AG04450 (cell line): ENCODE measurements at regions not wholly inside any gene's neighbourhood (a gene's known extent, or its start where the extent isn't known, plus 50 kb on each side); places are given as distances from the start of the nearest gene placed in this dataset.

Source experiments
- CTCF ChIA-PET: fragments of 300-600, 350-600 bp; formaldehyde crosslinking; extraction: SDS; loops from one replicate; lab custom pipeline; 2022; ENCODE audit warnings: antibody characterized with exemption, inconsistent platforms; lab: Charles Lee
- POLR2A ChIA-PET: fragments of 350-600 bp; formaldehyde crosslinking; extraction: SDS; loops from one replicate; lab custom pipeline; 2021; ENCODE audit warnings: antibody characterized with exemption, inconsistent platforms; lab: Yijun Ruan, JAX
- DNase-seq: peaks from one replicate; pipeline ENCODE4 v3.0.0-alpha.2; 2011; ENCODE audit warnings: low read depth, low spot score
- H3K27ac ChIP-seq: one replicate; pipeline ENCODE4 v1.5.1; 2012; ENCODE audit warnings: low read depth, low read length, control low read depth
- H3K27me3 ChIP-seq: one replicate; pipeline ENCODE4 v1.6.0; 2012; ENCODE audit warnings: low read length; ENCODE audit not compliant: control insufficient read depth, insufficient read depth
- H3K4me3 ChIP-seq: 2 replicates; pipeline ENCODE4 v1.5.1; 2011; ENCODE audit warnings: mild to moderate bottlenecking, low read depth, low read length, control low read depth
- H3K9me3 ChIP-seq: 2 replicates; pipeline ENCODE4 v1.5.1; 2012; ENCODE audit warnings: low read length; ENCODE audit not compliant: control insufficient read depth, insufficient read depth
- CTCF ChIP-seq: IDR thresholded peaks from 2 replicates; pipeline ENCODE4 v1.5.1; 2011; ENCODE audit warnings: low read depth, low read length, control low read depth, inconsistent platforms

GRCh38 chr9:28445211-28445610, 871.9 kb upstream of the C9orf72 start:
- no peak for DNase-seq
- H3K27me3 ChIP-seq = no peaks in the 10 kb centered on the region
- CTCF ChIA-PET = no interaction called here
- H3K27ac ChIP-seq = no peak overlapping the region
- POLR2A ChIA-PET = no interaction called here
- H3K9me3 ChIP-seq = peaks cover 20% of the 10 kb centered on the region
- TF ChIP-seq CTCF = no peak
- H3K4me3 ChIP-seq = no peak overlapping the region

- ChIA-PET CTCF (no interaction called here), POLR2A (no interaction called here)
- no peak overlapping the region for H3K4me3 ChIP-seq
- H3K27ac ChIP-seq = no peak overlapping the region
- H3K9me3 ChIP-seq = no peaks in the 10 kb centered on the region
- no peaks in the 10 kb centered on the region for H3K27me3 ChIP-seq
- TF ChIP-seq CTCF = no peak
- no peak for DNase-seq
Observed at GRCh38 chr9:28453918-28454317, 880.6 kb upstream of the C9orf72 start.

GRCh38 chr9:28456861-28457260, 883.6 kb upstream of the C9orf72 start:
- POLR2A ChIA-PET = no interaction called here

GRCh38 chr9:28464481-28465216, 891.4 kb upstream of the C9orf72 start:
- no peaks in the 10 kb centered on the region for H3K27me3 ChIP-seq
- TF ChIP-seq CTCF = no peak
- CTCF ChIA-PET = no interaction called here
- H3K9me3 ChIP-seq = peaks cover 9% of the 10 kb centered on the region
- no peak for DNase-seq
- no peak overlapping the region for H3K4me3 ChIP-seq
- H3K27ac ChIP-seq = no peak overlapping the region
- POLR2A ChIA-PET = no interaction called here

More at GRCh38 chr9:28456861-28457260, 883.6 kb upstream of the C9orf72 start:
- TF ChIP-seq CTCF = no peak
- no peak overlapping the region for H3K4me3 ChIP-seq
- CTCF ChIA-PET = no interaction called here
- no peak overlapping the region for H3K27ac ChIP-seq
- no peak for DNase-seq
- H3K9me3 ChIP-seq = no peaks in the 10 kb centered on the region
- H3K27me3 ChIP-seq = no peaks in the 10 kb centered on the region

GRCh38 chr9:28471261-28471660, 898.0 kb upstream of the C9orf72 start:
- ChIA-PET POLR2A (no interaction called here), CTCF (no interaction called here)
- DNase-seq = no peak
- Histone ChIP-seq H3K27ac (no peak overlapping the region), H3K27me3 (no peaks in the 10 kb centered on the region), H3K4me3 (no peak overlapping the region), H3K9me3 (peaks cover 5% of the 10 kb centered on the region; the same call in 1 of the 2 replicates)
- TF ChIP-seq CTCF = no peak
